ENCODE measurements at regions not wholly inside any gene's neighbourhood (a gene's known extent, or its start where the extent isn't known, plus 50 kb on each side); places are given as distances from the start of the nearest gene placed in this dataset.

- TF ChIP-seq POLR2A (IDR thresholded peaks at IDR 0.05) (no peak), CTCF (IDR thresholded peaks at IDR 0.05) (no peak)
These were observed 76.3 kb upstream of the OTX2 start for GRCh38 chr14:56886471-56887062.

Data from Peyer's patch (tissue), 4 donors.